Adrenal gland (tissue), 5 donors: ENCODE measurements at regions not wholly inside any gene's neighbourhood (a gene's known extent, or its start where the extent isn't known, plus 50 kb on each side); places are given as distances from the start of the nearest gene placed in this dataset.

Experiments
- CTCF ChIP-seq, 6 experiments: fragments of 450-650 bp in 4 of 6; fragments of 200-600 bp in 2 of 6; sonication (generic) in 1 of 6; IDR thresholded peaks; 1 replicate in 5 of 6; 2 replicates in 1 of 6; pipeline versions ENCODE4 v1.5.1 to v1.8.0; 2016 to 2021; ENCODE audit warnings: antibody characterized with exemption in 6 of 6, mild to moderate bottlenecking in 2 of 6, moderate library complexity in 1 of 6
- POLR2A ChIP-seq, 2 donors: fragments of 450-650 bp; IDR thresholded peaks; one replicate each; pipeline ENCODE4 v1.6.1; 2017; ENCODE audit warnings: antibody characterized with exemption in 2 of 2, mild to moderate bottlenecking in 2 of 2, moderate library complexity in 1 of 2
- donor health status: DM: no; HTN: no; CAD: no.

- TF ChIP-seq POLR2A (IDR thresholded peaks at IDR 0.05) (no peak), CTCF (IDR thresholded peaks at IDR 0.05) (no peak)
These were observed 66.9 kb downstream of the METRNL start for GRCh38 chr17:83146347-83146746.
